ENCODE measurements at regions not wholly inside any gene's neighbourhood (a gene's known extent, or its start where the extent isn't known, plus 50 kb on each side); places are given as distances from the start of the nearest gene placed in this dataset.

DNA sequence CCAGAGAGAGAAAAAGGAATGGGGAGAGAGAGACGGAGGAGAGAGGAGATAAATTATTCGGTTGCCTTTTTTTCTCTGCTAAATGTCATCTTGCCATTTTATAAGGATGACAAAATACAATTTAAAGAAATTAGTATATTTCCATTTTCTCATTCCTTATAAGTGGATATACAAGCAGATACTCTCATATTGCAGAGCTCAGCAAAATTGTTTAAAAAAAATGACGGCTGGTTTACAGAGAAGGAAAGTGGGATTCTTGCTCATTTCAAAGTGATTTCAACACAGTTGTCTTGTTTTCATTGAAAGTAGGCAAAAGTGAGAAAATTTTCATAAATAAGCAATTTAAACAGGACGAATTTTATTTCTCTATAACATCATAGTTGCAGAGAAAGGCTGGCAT, 641.9 kb upstream of the CDH6 start:
- Histone ChIP-seq H3K4me3 (no peak overlapping the region), H3K36me3 (no peaks in the 10 kb centered on the region), H3K9me3 (no peaks in the 10 kb centered on the region), H3K4me1 (no peaks in the 10 kb centered on the region), H3K27me3 (no peaks in the 10 kb centered on the region), H3K27ac (no peak overlapping the region)
- DNase-seq (ENCODE audit: low spot score): no peak
- TF ChIP-seq, protein P1, sequence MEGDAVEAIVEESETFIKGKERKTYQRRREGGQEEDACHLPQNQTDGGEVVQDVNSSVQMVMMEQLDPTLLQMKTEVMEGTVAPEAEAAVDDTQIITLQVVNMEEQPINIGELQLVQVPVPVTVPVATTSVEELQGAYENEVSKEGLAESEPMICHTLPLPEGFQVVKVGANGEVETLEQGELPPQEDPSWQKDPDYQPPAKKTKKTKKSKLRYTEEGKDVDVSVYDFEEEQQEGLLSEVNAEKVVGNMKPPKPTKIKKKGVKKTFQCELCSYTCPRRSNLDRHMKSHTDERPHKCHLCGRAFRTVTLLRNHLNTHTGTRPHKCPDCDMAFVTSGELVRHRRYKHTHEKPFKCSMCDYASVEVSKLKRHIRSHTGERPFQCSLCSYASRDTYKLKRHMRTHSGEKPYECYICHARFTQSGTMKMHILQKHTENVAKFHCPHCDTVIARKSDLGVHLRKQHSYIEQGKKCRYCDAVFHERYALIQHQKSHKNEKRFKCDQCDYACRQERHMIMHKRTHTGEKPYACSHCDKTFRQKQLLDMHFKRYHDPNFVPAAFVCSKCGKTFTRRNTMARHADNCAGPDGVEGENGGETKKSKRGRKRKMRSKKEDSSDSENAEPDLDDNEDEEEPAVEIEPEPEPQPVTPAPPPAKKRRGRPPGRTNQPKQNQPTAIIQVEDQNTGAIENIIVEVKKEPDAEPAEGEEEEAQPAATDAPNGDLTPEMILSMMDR (IDR thresholded peaks at IDR 0.05): no peak

DNA sequence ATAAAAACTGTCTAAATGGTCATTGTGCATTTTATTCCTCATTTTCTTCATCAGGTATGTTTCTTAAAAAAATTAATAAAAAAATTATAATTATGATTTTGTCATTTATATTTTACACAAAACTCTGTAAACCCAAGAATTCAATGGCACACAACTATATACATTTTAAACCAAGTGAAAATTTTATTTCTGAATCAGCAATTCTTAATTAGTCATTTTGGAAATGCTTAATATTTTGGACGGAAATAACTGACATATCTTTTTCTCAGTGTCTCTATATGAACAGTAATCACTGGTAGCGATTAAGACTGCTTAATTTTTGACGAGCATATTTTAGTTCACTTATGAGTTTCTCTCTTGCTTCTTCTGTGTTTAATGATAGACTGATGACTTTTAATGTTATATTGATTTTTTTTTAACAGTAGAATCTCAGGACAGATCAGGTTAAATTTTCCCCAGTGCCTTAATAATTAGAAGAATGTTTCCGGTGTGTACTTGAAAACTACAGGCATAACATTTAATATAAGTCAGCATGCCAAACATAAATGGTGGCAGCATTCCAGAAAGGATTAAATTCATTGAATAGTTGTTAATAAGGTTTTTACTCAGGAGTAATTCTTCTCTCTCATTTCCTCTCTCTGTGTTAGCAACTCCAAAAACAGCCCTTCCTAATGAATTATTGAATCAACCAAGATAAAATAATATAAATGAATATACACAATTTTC, 644.7 kb upstream of the CDH6 start:
- TF ChIP-seq, protein P1 (IDR thresholded peaks at IDR 0.05): no peak
- Histone ChIP-seq H3K36me3 (no peaks in the 10 kb centered on the region), H3K4me3 (no peak overlapping the region), H3K9me3 (no peaks in the 10 kb centered on the region), H3K4me1 (no peaks in the 10 kb centered on the region), H3K27me3 (no peaks in the 10 kb centered on the region), H3K27ac (no peak overlapping the region)
- no peak for DNase-seq (ENCODE audit: low spot score)

DNA sequence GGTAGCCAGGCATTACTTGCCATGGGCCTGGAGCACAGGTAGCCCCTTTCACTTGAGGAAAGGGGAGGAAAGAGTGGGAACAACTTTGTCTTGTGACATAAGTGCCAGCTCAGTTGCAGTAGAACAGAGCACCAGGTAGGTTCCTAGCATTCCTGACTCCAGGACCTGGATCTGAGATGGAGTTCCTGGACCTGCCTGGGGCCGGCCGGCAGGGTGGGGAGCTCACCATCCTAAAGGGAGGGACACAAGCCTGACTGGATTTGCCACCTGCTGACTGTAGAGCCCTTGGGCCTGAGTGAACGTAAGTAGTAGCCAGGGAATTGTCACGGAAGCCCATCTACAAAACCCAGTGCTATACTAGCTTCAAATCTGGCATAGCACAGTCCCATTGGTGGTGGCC, 653.3 kb upstream of the CDH6 start:
- Histone ChIP-seq H3K4me3 (no peak overlapping the region), H3K36me3 (no peaks in the 10 kb centered on the region), H3K27me3 (no peaks in the 10 kb centered on the region), H3K27ac (no peak overlapping the region), H3K9me3 (peaks cover 0 to 8% of the 10 kb centered on the region in 2 donors), H3K4me1 (no peaks in the 10 kb centered on the region)
- TF ChIP-seq, protein P1 (IDR thresholded peaks at IDR 0.05): no peak
- no peak for DNase-seq (ENCODE audit: low spot score)

DNA sequence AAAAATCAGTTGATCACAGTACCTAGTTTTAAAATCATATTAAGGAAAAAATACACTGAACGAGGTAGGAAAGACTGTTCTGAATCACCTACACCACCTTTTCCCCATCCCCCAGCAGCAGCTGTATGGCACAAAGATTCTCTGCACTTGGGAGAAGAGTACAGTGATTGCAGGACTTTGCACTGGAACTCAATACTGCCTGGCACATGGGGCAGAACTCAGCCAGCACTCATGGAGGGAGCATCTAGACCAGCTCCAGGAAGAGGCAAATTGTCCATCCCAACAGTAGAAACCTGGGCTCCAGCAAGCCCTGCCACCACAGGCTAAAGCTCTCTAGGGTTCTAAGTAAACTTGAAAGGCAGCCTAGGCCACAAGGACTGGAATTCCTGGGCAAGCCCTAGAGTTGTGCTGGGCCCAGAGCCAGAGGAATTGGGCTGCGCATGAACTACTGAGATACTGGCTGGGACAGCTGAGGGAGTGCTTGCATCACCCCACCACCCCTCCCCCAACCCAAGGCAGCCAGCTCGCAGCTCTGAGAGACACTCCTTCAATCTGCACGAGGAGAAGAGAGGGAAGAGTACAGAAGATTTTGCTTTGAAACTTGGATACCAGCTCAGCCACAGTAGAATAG, 654.4 kb upstream of the CDH6 start:
- TF ChIP-seq, protein P1 (IDR thresholded peaks at IDR 0.05): no peak
- Histone ChIP-seq H3K36me3 (no peaks in the 10 kb centered on the region), H3K27ac (no peak overlapping the region), H3K4me3 (no peak overlapping the region), H3K4me1 (no peaks in the 10 kb centered on the region), H3K9me3 (peaks cover 0 to 12% of the 10 kb centered on the region in 2 donors), H3K27me3 (no peaks in the 10 kb centered on the region)
- no peak for DNase-seq (ENCODE audit: low spot score)

DNA sequence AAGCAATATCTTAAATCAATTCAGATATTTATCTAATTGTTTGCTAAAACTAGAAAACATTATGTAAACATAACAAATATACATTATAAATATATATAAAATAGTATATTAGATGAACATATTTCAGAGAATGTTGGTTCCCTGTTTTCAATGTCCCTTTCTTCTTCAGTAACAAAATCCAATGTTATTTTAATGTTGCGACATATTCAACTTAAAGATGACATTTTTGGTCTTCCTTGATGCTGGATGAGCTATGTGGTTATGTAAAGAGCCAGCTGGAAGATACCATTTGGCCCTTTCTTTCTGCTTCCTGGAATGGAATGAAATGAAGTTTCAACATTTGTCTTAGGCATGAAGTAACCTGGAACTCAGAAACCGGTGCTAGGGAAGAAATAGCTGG, 668.1 kb upstream of the CDH6 start:
- no peaks in the 10 kb centered on the region for H3K4me1 ChIP-seq
- no peak overlapping the region for H3K4me3 ChIP-seq
- no peaks in the 10 kb centered on the region for H3K36me3 ChIP-seq
- no peak overlapping the region for H3K27ac ChIP-seq
- DNase-seq (ENCODE audit: low spot score): no peak
- H3K27me3 ChIP-seq: no peaks in the 10 kb centered on the region
- TF ChIP-seq, protein P1 (IDR thresholded peaks at IDR 0.05): no peak
- H3K9me3 ChIP-seq: no peaks in the 10 kb centered on the region
